ENCODE measurements at regions not wholly inside any gene's neighbourhood (a gene's known extent, or its start where the extent isn't known, plus 50 kb on each side); places are given as distances from the start of the nearest gene placed in this dataset.

GRCh38 chr2:16329421-16329820 lies 336.2 kb downstream of the CYRIA start:
- TF ChIP-seq CTCF (IDR thresholded peaks at IDR 0.05) (no peak), ZFX (IDR thresholded peaks at IDR 0.05; ENCODE audit: borderline replicate concordance) (no peak)

Data from 22Rv1 (cell line).